NCI-H1092 treated with DMSO at 0.1 percent for 48 hours (cell line): ENCODE measurements at regions not wholly inside any gene's neighbourhood (a gene's known extent, or its start where the extent isn't known, plus 50 kb on each side); places are given as distances from the start of the nearest gene placed in this dataset.

Source experiments
- DNase-seq: peaks from one replicate; lab custom pipeline; 2025; lab: John Stamatoyannopoulos, UW

GRCh38 chr5:7016999-7017747 lies 303.9 kb downstream of the TENT4A start:
- peak; percentile 14 for DNase-seq

GRCh38 chr5:7018198-7018597 lies 305.0 kb downstream of the TENT4A start:
- DNase-seq: no peak

GRCh38 chr5:7018601-7019000 lies 305.4 kb downstream of the TENT4A start:
- DNase-seq: no peak

GRCh38 chr5:7036192-7036835 lies 323.1 kb downstream of the TENT4A start:
- DNase-seq: no peak

GRCh38 chr5:7039074-7039473 lies 325.8 kb downstream of the TENT4A start:
- no peak for DNase-seq

- DNase-seq: no peak
These were observed 326.9 kb downstream of the TENT4A start for GRCh38 chr5:7040111-7040510.

- no peak for DNase-seq
These were observed 330.6 kb downstream of the TENT4A start for GRCh38 chr5:7043797-7044196.

GRCh38 chr5:7047511-7048261 lies 334.5 kb downstream of the TENT4A start:
- peak; percentile 89 for DNase-seq

- DNase-seq: no peak
These were observed 337.8 kb downstream of the TENT4A start for GRCh38 chr5:7050986-7051385.

- DNase-seq: no peak
These were observed 339.9 kb downstream of the TENT4A start for GRCh38 chr5:7053125-7053524.

GRCh38 chr5:7053528-7054209 lies 340.4 kb downstream of the TENT4A start:
- DNase-seq: no peak

- no peak for DNase-seq
These were observed 329.3 kb upstream of the ADCY2 start for GRCh38 chr5:7066471-7067235.

GRCh38 chr5:7068156-7068555 lies 327.8 kb upstream of the ADCY2 start:
- DNase-seq: no peak

GRCh38 chr5:7068899-7069298 lies 327.0 kb upstream of the ADCY2 start:
- DNase-seq: no peak

GRCh38 chr5:7072188-7072587 lies 323.8 kb upstream of the ADCY2 start:
- no peak for DNase-seq

GRCh38 chr5:7073666-7074065 lies 322.3 kb upstream of the ADCY2 start:
- DNase-seq: no peak

- DNase-seq: no peak
These were observed 321.8 kb upstream of the ADCY2 start for GRCh38 chr5:7074176-7074575.

- DNase-seq: no peak
These were observed 320.5 kb upstream of the ADCY2 start for GRCh38 chr5:7075470-7075869.

GRCh38 chr5:7078101-7078500 lies 317.8 kb upstream of the ADCY2 start:
- DNase-seq: no peak

- peak; percentile 60 for DNase-seq
These were observed 317.0 kb upstream of the ADCY2 start for GRCh38 chr5:7078901-7079300.

GRCh38 chr5:7080501-7080900 lies 315.4 kb upstream of the ADCY2 start:
- DNase-seq: no peak
